PC-3 (cell line): ENCODE measurements at regions not wholly inside any gene's neighbourhood (a gene's known extent, or its start where the extent isn't known, plus 50 kb on each side); places are given as distances from the start of the nearest gene placed in this dataset.

Source experiments
- CTCF ChIP-seq: fragments of 300-600 bp; sonication (generic); conservative IDR thresholded peaks from 2 replicates; pipeline ENCODE4 v1.5.1; 2017; ENCODE audit warnings: antibody characterized with exemption, low read depth, mild to moderate bottlenecking, low read length
- EZH2 ChIP-seq: fragments of 300-600 bp; sonication (generic); IDR thresholded peaks from one replicate; pipeline ENCODE4 v1.6.1; 2017; ENCODE audit warnings: antibody characterized with exemption, mild to moderate bottlenecking, low read length; ENCODE audit not compliant: unreplicated experiment
- EZH2phosphoT487 ChIP-seq: fragments of 300-600 bp; sonication (generic); IDR thresholded peaks from 2 replicates; pipeline ENCODE4 v1.6.1; 2018; ENCODE audit warnings: mild to moderate bottlenecking, antibody characterized with exemption, low read length, borderline replicate concordance

GRCh38 chr4:10347281-10347795, 109.9 kb downstream of the ZNF518B start:
- no peak for TF ChIP-seq CTCF
- TF ChIP-seq EZH2: no peak
- no peak for TF ChIP-seq EZH2phosphoT487
